ENCODE measurements at regions not wholly inside any gene's neighbourhood (a gene's known extent, or its start where the extent isn't known, plus 50 kb on each side); places are given as distances from the start of the nearest gene placed in this dataset.

GRCh38 chr1:87766737-87767136 is 438.1 kb downstream of the LMO4 start:
- no peak for DNase-seq (ENCODE audit: low read depth)

DNA sequence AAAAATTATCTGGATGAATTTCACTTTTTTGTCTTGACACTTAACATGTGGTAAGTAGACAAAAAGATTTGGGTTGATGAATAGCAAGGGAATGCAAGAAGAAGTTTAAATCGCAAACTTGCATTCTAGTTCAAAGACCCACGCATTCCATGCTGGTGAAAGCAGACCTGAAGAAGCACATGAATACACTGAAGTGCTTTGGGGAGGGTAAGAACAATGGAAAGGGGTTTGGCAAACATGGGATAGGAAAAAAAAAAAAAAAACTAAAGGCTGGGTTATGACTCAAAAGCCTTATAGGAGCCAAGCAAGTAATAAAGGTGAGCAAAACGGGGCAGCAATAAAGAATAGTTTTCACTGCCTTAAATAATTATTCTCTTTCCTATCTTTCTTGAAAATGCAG is 450.2 kb downstream of the LMO4 start:
- no peak for DNase-seq (ENCODE audit: low read depth)

DNA sequence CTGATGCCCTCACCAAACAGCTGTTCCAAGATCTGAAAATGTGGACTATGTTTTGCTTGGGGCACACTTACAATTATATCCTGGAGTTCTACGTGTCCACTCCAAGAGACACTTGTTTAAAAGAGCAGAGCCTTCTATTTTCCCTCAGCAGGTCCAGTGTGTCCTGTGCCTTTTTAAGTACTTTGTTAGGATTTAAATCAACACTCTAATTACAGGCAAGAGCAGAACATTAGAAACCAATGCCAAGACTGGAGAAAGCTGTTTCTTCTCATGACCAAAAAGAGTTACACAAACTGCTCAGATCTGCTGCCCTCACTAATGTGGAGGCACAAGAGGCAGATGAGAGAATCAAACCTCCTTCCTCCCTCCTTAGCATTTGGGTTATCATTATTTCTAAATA is 452.9 kb downstream of the LMO4 start:
- no peak for DNase-seq (ENCODE audit: low read depth)

DNA sequence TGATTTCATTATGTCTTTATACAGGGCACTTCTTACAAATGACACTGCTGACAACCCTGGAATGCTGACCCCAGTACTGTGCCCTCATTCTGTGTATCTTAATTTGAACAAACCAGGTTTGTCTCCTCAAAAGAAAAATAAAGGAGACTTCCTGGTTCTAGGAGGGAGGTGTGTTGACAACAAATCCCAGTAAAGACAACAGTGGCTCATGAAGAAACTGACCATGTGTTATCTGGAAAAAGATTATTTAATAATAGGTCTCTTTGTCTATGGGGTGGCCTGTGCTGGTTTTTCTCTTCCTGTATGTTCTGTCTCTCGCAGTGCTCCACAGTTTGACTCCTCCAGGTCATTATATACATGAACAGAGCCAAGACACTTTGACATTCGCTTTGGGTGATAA is 454.6 kb downstream of the LMO4 start:
- DNase-seq (ENCODE audit: low read depth): no peak

GRCh38 chr1:87785386-87785785 is 456.7 kb downstream of the LMO4 start:
- no peak for DNase-seq (ENCODE audit: low read depth)

- DNase-seq (ENCODE audit: low read depth): no peak
These were observed 457.5 kb downstream of the LMO4 start for GRCh38 chr1:87786229-87786628.

GRCh38 chr1:87786861-87787545 is 458.3 kb downstream of the LMO4 start:
- no peak for DNase-seq (ENCODE audit: low read depth)

- DNase-seq (ENCODE audit: low read depth): peak; percentile 19
These were observed 458.9 kb downstream of the LMO4 start for GRCh38 chr1:87787551-87787950.

DNA sequence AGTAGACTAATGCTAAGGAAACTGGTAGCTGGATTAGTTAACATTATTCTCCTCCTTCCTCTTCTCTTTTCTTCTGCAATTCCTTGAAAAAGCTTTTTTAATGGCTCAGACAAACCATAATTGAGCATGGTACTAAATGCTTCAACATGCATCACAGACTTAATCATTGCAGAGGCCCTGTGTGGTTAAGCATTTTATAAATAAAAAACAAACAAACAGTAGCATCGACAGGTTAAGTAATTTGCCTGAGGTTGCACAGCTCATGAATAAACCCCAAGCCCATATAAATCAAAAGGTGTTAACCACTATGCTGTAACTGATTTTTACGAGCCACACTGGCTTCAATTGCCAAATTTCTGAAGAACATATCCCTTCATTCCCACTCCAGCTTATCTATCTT is 462.1 kb downstream of the LMO4 start:
- no peak for DNase-seq (ENCODE audit: low read depth)

GRCh38 chr1:87791931-87792740 is 463.5 kb downstream of the LMO4 start:
- DNase-seq (ENCODE audit: low read depth): no peak

- peak; percentile 84 for DNase-seq (ENCODE audit: low read depth)
These were observed 466.3 kb downstream of the LMO4 start for GRCh38 chr1:87794788-87795614.

DNA sequence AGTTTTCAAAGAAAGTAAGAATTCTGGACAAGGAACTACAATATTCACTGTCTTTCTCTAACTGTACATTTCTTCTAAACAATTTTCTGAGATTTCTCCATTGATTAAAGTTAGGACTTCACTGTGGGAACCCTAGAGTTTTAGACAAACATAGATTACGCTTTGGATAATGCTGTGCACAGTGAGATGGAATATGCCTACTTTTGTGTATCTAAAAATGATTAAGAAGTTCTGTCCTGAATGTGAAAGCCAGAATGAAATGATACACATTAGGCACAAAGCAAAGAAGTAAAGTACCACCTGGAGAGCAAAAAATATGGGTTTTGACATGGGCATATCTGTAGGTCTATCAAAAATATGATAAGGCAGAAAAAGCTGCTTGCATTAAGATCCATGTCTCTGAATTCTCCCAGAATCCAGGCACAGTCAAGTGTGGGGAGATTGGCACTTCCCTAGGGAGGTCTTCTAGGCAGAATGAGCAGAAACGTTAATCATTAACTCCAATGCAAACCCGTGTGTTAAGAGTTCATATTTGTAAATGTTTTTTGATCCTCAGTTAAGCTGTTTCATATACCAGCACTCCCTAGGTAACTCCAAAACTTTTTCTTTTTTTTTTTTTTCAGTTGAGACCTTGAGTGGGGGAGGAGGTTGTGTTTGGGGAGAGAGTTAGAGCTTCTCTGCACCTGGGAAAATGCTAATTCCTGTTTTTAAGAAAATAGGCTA is 467.1 kb downstream of the LMO4 start:
- no peak for DNase-seq (ENCODE audit: low read depth)

DNA sequence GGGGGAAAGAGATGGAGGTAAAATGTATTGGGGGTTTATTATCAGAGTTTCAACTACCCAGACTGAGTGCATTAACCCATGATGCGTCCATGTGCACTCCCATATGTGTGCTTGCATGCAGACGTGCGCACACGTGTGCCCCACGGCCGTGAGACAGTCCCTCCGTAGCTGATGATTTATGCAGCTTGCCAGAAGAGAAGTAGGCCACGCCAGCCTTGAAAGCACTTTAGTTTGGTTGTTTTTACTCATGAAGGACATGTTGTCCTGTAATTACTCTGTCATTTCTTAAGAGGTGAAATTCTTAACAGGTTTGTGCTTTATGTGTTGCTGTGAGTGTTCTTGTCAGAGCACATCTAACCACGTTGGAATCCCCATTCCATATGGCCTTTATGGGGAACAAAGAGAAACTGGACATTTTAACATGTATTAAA is 467.8 kb downstream of the LMO4 start:
- no peak for DNase-seq (ENCODE audit: low read depth)

DNA sequence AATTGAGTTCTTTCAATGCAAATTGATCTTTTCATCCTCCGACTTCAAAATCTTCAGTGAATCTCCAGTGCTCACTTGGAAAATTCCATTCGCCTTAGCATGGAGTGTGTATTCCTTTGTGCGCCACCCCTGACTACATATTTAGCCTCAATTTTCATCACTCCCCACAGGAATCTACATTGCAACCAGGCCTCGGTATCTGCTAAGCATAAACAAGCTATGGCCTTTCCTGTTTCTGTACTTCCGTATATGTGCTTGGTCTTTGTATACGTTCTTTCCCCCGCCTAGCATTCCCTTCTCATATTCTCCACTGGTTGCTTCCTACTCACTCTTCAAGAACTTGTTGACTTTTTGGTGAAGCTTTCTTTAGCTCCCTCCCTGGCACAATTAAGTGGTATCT is 470.8 kb downstream of the LMO4 start:
- no peak for DNase-seq (ENCODE audit: low read depth)

DNA sequence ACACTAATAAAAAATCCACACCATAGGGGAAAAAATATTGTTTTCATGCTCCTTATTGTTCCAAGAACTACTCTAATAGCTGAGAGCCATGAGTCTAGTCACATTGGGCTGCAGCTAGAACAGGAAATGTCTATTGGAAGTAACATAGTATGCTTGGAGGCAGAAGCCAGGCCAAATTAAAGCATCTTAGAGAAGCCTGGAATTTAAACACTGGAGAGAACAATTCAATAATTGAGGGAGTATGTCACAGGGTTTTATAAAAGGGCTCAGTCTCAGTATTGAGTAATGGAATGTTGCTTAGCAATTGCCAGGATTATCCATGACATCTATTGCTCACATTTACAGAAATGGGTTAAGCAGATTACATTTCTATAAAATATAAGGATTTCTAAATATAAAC is 471.3 kb downstream of the LMO4 start:
- DNase-seq (ENCODE audit: low read depth): no peak

DNA sequence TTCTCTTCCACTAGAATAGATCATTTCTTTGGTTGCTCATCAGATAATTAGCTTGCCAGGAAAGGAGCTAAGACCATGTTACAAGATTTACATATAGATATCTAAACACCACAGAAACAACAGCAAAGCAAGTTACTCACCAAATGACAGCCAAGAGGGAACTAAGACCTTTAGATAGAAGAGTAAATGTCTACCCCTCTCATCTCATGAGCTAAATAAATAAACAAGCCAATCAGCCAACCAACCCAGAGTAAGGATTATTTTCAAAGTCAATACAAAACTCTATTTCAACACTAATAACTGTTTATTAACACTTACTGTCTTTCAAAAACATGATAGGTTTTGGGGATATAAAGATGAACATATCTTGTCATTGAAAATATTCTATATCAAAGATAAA is 474.7 kb downstream of the LMO4 start:
- no peak for DNase-seq (ENCODE audit: low read depth)

GRCh38 chr1:87804128-87804527 is 475.4 kb downstream of the LMO4 start:
- DNase-seq (ENCODE audit: low read depth): no peak

DNA sequence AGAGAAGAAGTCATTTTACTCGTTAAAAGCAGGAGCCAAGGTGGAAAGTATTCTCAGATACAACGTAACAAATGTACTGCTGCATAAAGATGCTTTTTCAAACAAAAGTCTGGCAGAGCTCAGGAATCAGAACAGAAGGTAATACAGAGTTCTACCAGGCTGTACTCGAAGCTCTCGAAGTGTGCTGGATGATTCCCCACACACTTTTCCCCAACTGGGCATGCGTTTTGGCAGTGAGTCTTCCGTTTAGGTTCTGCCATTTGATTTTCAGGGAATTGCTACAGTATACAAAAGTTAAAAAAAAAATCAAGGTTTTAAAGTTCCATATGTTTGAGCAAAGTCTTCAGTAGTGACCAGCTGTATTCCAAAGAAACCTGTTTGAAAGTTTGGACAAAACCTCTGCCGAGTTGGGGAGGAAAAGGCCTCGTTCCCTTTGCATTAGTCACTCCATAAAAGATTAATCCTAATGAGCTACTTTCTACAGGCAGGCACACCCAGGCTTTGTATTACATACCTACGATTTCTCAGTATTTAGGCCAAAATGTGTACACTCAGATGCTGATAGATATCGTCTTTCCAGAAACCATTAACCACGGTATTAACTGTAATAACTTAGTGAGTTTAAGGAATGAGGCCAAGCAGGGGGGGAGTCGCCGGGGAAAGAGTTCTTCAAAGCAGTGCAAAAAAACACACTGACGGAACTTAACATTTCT is 477.1 kb downstream of the LMO4 start:
- DNase-seq (ENCODE audit: low read depth): peak; percentile 81

DNA sequence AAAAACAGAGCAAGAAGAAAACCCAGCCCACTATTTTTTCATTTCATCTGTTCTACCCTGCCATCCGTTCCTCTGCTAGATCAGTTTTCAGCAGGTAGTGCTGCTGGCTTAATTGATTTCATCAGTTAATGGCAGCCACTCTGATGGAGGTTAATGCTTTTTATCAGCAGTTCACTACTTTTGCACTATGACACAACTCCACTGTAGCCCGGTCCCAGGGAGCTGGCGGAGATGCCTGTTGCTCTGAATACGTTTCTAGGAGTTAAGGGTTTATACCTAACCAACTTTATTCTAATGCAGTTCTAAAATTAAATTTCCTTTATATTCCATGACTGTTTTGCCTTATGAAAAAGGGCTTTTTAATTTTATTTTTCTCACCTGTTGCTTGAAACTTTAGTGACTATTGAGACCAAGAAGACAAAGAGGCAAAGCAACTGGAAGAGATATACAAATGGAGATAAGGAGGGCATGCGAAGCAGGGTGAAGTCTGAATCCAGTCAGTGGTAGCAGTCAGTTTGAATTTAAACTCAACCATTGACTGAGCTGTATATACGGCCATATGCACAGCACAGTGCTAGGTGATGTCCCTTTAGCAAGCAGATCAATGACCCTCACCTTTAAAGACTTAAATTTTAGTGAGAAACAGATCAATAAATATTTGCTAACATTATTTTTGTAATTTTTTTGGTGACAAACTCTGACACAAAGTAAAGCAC is 477.9 kb downstream of the LMO4 start:
- DNase-seq (ENCODE audit: low read depth): peak; percentile 9

DNA sequence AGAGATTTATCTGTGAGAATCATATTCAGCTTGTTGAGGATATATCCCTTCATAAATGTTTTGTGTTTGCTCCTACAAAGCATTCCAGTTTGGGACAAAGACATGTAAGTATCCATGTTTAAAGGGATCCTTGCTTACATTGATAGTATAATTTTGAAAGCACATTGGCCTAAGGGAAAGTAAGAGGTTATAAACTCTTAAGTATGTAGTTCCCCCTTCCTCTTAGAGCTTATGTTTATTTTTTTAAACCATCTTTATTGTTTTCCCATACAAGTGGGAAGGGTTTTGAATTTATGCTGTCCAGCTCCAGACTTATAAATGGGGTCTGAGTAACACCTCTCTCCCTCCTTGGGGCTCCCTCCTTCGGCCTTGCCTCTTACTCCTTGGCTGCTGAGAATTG is 481.5 kb downstream of the LMO4 start:
- no peak for DNase-seq (ENCODE audit: low read depth)
